GM19043 (cell line): ENCODE measurements at regions not wholly inside any gene's neighbourhood (a gene's known extent, or its start where the extent isn't known, plus 50 kb on each side); places are given as distances from the start of the nearest gene placed in this dataset.
"Not testable (repeated sequence)": the region's sequence is repeated elsewhere in the genome, so short reads cannot be mapped to it uniquely, and the experiment has no call there.

Experiments
- ATAC-seq: cut with Tn5 transposase; IDR thresholded peaks from one replicate; pipeline ENCODE4 v1.9.1; 2021; ENCODE audit warnings: low read depth; ENCODE audit not compliant: unreplicated experiment

DNA sequence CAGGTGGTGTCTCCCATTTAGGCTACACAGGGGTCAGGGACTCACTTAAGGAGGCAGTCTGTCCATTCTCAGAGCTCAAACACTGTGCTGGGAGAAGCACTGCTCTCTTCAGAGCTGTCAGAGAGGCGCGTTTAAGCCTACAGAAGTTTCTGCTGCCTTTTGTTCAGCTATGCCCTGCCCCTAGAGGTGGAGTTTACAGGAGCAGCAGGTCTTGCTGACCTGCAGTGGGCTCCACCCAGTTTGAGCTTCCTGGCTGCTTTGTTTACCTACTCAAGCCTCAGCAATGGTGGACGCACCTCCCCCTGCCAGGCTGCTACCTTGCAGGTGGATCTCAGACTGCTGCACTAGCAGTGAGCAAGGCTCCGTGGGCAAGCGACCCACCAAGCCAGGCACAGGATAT is 260.1 kb downstream of the MEF2C start:
- not testable (repeated sequence) for ATAC-seq

DNA sequence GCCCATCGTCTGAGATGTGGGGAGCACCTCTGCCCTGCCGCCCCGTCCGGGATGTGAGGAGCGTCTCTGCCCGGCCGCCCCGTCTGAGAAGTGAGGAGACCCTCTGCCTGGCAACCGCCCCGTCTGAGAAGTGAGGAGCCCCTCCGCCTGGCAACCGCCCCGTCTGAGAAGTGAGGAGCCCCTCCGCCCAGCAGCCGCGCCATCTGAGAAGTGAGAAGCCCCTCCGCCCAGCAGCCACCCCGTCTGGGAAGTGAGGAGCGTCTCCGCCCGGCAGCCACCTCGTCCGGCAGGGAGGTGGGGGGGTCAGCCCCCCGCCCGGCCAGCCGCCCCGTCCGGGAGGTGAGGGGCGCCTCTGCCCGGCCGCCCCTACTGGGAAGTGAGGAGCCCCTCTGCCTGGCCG is 267.2 kb downstream of the MEF2C start:
- not testable (repeated sequence) for ATAC-seq

DNA sequence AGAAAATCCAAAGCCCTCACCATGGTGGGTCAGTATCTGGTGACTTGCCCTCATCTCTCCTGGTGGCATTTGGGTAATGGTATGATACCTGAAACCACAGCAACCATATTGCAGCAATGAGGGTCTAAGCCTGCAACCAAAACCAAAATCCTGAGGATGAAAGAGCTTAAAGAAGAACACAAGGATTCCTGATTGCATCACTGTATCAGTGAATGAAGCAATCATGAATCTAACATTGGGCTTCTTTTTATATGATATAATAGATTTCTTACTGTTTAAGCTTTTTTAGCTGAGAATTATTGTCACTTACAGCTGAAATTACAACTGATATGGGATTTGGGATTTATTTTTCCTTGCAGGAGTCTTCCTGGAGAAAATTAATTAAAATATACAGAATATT is 269.9 kb downstream of the MEF2C start:
- no peak for ATAC-seq

DNA sequence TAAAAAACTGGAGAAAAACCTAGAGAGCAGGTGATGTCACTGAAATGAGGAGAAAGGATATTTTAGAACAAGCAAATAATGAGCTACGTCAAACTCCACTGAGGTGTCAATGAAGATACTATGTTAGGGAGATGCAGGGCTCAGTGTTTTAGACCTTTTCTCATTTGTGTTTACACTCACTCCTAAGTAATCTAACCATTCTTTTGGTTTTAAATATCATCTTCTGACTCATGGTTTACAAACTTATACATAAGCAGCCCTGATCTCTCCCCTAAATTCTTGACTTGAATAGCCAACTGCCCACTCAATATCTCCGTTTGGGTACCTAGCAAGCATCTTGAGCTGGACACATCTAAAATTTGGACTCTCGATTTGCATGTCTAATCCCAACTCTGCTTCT is 272.4 kb downstream of the MEF2C start:
- ATAC-seq = no peak

DNA sequence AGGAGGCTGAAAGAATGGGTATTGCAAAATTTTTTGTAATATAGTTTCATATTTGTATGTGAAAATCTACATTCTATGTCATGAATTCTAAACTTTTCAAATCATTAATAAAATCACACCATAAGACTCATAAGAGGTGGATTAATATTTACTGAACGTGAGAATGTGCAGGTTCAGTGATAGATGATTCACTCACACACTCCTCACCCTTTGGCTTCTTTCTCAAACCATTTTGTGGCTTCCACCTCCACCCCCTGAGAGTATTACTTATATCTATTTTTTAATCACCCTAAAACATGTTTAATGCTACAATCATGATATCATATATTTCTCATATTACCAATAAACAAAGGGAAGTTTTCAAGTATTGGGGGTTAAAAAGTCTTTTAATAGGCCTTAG is 275.5 kb downstream of the MEF2C start:
- no peak for ATAC-seq

DNA sequence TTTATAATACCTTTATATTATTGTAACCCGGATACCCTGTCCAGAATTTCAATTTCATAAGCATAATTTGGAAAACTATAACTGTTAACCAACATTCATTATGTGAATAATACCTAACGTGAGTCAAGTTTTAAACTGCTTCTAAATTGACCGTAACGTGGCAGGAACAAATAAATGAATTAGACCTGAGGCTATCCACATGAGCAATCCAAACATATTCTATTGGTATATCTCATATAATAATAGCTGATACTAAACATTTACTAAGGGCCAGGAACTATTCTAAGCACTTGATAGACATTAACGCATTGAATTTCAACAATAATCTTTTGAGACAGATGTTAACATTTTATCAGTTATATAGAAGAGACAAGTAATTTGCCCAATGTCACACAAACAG is 276.4 kb downstream of the MEF2C start:
- no peak for ATAC-seq

DNA sequence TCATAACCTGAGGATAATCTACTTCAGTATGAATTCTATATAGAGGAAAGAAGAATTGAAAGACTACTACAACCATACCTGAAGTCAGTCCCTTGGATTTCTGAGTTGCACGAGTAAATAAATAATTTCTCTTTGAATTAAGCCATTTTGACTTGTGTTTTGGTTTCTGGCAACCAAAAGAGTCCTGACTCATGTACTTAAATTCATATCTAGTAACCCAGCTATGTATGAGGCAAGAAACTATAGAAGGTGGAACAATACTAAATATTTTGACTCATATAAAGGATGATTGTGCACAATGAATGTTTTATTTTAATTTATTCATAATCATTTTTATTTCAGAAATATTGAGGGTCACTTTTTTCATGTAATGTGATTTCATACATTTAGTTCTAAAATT is 276.8 kb downstream of the MEF2C start:
- no peak for ATAC-seq

DNA sequence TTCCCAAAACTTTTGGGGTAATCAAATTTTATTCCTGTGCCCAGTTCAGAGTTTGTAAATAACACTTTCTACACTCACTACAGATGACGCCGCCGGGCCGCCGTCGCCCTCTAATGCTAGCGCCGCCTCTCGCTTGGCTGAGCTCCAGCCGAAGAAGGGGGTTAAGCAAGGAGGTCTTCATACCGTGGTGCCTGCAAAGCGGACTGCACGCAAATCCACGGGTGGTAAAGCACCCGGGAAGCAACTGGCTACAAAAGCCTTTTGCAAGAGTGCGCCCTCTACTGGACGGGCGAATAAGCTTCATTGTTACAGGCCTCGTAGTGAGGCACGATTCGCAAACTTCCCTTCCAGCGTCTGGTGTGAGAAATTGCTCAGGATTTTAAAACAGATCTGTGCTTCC is 280.4 kb downstream of the MEF2C start:
- no peak for ATAC-seq

DNA sequence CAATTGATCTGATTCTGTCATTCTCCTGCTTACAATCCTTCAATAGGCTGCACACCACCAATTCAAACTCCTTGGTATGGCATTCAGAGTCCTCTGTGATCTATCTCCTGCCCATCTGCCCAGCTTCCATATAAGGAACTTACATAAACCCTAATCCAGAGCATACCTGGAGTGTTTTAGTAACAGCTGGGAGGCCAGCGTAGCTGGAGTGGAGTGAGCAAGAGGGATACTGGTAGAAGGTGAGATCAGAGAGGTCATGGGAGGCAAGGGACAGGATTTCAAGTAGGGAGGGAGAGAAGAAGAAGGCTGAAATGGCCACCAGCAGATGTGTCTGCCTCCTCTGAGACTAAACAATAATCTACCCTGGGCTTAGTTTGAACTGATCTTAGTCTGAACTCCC is 288.5 kb downstream of the MEF2C start:
- no peak for ATAC-seq

DNA sequence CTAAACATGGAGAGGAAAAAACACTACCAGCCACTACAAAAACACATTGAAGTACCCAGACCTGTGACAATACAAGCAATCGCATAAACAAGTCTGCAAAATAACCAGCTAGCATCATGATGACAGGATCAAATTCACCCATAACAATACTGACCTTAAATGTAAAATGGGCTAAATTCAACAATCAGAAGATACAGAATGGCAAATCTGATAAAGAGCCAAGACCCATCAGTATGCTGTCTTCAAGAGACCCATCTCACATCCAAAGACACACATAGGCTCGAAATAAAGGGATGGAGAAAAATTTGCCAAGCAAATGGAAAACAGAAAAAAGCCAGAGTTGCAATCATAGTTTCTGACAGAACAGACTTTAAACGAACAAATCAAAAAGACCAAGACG is 294.4 kb downstream of the MEF2C start:
- no peak for ATAC-seq

DNA sequence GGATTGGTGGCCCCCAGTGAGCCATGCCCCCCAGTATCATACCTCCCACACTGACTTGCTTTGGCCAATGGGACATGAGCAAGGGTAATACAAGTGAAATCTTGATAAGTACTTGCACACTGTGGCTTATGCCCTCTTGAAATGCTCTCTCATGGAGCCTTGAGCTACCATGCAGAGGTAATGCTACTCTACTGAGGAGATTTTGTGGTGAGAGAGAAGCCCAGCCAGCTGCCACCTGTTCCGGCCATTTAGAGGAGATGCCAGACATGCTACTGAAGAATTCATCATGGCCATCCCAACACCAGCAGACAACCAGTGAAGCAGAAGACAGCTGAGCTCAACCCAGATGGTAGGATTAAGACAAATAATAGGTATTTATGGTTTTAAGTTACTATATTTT is 299.5 kb downstream of the MEF2C start:
- ATAC-seq = no peak

DNA sequence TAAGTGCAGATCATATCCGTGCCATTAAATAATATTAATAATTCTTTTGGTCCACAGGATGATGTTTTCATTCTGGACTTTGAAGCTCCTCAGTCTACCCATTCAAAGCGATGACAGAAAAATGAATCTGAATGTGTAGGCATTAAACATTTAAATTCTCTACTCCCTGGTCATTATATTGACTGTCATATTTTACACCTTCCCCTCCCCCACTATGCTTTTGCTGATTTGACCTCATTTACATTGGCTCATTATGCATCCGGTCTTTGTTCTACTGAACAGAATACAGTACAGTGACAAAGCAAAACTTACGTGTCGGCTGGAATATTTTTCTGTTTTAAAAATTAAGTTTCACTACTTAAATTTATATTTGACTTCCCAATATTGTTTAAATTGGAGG is 289.7 kb upstream of the TMEM161B start:
- ATAC-seq = no peak

DNA sequence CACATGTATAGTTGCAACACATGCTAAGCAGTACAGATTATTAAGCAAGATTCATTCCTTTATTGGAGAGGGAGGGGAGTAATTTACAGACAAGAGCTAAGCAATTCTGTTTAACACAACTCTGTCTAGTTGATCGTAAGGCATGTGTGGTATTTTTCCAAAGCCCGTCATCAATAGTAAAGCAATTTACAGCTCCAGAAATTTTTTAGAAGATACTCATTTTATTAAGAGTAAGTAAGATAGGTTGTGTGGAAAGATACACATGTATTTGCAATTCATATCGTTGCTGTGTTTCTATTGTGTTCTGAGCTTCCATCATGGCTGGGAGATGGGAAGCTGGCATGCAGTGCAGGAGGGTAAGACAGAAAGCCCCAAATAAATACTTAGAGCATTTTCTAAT is 289.2 kb upstream of the TMEM161B start:
- ATAC-seq = no peak

DNA sequence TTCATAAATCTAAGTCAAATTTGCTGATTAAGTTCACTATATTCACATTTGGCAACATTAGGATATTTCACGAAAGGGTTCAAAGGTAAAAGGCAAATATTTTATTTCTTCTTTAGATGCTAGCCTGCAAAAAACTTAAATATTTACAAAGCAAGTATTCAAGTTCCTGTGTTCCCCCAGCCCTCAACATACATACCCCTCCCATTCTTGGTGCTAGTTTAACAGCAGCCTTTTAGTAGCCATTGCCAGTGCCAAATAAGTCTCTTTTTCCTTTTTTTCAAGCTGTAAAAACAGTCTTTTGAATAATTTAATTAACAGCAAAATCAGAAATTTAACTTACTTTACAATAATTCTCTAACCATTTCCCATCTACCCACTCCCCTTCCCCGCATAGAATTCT is 288.5 kb upstream of the TMEM161B start:
- no peak for ATAC-seq

DNA sequence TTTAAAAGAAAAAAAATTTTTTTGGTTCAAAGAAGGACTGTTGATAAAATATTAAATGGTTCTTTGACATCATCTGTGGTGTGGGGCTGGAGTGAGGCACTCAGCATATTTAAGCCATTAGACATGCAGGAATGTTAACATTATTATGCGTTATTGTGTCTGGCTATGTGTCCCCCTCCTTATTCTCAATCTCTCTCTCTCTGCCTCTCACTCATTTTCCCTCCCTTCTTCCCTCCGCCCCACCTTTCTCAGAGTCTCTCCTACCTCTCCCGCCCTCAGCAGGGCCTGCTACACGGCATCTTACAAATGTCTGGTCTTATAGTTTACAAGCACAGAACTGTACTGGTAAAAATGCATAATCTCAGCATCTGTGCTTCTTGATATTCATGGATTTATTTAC is 287.8 kb upstream of the TMEM161B start:
- ATAC-seq = no peak

DNA sequence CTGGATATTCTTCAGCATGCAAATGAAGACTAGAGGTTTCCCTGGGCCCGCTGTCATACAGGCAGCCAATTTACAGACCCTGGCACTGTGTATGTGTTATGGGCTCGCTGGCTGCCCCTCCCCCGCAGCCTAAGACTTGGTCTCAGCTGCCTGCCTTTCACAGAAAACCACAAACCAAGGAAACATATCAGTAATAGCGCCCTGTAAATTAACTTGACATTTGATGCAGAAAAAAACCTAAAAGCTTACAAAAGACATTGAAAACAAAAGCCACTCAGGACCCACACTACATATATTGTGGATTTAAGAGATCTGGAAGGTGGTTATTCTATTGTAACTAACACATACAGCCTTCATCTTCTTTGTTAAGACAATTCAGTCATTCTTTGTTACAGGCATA is 287.0 kb upstream of the TMEM161B start:
- no peak for ATAC-seq

DNA sequence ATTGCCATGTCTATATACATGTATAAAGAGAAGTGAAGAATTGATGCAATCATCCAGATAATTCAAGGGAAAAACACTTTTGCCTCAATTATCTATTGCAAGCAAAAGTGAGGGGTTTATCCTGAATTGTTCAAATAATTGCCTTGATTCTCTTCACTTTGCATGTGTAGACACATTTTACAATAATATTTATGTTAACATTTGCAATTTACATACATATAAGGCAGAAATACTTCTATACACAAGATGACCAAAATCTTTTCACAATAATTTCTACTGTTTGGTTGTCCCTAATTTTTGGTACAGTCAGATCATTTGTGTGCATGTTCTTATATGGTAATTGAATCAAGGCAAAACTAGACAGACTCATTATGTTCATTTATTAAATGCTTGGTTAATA is 285.3 kb upstream of the TMEM161B start:
- no peak for ATAC-seq

DNA sequence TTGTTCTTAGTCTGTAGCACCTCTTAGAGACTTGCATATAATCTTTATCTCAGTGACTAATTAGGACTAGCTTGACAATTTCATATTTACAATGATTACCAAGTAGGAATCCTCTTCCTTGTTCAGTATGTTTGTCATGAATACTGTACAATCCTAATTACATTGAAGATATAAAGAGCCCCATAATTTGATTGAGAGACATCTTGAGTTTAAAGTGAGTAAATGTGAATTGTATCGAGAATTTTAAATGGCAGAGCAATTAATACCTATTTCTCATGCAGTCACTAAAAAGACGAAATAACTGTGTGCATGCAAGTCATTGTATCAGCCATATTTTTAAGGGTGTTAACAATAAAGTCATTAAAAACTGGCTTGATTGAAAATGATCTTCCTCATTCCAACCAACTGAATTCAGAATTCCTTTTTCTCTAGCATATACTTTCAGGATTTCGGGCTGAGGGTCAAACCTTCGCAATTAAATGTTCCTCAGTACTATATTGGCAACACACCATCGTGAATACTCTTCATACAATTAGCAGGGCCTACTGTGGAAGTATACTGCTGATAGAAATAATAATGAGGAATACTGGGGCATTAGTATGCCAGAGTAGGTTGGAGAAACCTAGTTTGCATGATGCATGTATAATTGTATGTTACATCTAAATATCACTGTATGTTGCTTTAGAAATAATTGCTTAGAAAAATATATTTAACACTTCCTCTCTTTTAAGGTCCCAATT is 284.7 kb upstream of the TMEM161B start:
- ATAC-seq = no peak

DNA sequence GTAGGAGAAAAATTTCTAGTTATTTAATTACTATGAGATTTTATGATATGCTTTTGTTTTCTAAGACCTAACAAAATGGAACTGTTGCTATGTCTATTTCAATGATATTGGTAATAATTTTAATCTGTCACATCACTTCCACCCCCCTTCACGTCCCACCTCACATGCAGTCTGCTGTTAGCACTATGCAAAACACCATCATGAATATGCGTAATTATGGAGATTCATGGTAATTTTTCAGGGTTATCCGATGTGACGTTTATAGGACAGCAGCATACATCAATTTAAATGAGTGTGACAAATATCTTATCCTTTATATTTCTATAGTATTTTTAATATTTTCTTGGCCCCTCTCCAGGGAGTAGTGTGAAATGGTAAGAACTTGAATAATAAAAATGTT is 283.8 kb upstream of the TMEM161B start:
- no peak for ATAC-seq

DNA sequence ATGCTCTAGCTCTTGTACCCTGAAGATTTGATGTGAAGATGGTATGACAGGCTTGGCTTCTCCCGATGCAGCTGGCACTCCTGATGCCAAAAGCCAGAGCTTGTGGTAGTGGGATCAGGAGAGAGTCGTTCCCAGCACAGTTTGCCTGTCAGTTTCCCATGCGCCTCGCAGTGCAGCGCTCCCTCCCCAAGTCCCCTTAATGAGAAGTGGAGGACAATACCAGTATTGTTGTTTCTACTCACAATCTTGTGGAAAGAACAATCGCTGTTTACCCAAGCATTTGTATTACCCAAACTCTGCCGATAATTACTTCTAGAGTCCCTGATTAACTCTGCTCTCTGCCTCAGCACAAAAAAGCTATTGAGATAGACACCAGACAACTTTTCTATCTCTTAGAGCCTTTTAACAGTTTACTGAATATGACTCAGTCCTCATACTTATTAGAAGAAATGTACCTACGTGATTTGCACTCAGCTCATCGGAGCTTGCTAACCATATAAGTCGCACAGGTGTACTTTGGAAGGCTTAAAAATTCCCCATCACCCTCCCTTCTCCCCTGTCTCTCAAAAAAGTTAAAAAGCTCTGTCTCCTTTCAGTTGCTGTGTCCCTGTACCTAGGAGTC is 283.2 kb upstream of the TMEM161B start:
- ATAC-seq = no peak

DNA sequence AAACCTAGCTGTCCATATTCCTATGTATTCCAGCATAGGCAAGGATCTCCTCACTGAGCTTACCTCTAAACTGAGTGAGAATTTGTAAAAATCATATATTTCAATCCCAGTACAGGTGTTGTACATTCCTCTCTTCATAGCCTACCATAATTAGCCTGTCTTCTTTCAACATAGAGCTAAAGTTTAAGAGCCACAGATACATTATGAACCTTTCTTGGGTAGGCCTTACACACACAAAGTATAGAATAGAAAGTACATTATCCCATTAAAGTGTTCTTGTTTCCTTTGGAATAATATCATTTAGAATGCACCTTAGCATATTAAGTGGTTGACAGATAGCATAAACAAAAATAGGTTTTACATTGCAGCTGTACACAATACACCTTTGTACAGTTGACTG is 282.1 kb upstream of the TMEM161B start:
- no peak for ATAC-seq

DNA sequence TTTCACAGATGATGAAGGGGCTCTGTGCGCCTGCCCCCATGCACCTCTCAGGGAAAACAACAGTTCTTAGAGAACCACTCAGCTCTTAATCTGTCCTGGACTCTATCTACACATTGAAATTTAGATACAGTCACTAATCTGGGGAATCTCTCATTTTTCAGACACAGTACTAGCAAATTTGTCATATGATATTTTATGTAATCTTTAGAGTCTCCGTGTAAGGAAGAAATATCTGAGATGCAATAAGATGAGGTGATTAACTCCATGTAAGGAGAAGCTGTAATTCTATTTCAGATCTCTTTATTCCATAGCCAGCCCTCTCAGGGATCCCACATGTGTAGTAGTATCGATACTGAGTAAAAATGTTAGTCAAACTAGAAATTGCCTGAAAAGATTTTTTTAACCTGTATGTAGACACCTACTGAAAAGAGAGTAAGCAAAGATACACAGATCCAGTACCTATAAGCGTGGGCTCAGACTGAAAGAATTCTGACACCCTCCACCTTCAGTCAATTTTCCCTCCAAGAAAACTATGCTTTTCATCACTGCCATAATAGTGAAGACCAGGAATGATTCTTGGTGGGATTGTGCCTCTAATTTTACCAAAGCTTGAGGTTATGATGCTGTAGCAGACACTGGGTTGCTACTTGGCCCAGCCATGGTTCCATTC is 279.6 kb upstream of the TMEM161B start:
- ATAC-seq = no peak
